Effector CD8-positive, alpha-beta T cell (primary cell): ENCODE measurements at regions not wholly inside any gene's neighbourhood (a gene's known extent, or its start where the extent isn't known, plus 50 kb on each side); places are given as distances from the start of the nearest gene placed in this dataset.

ENCODE experiments used
- DNase-seq: peaks from one replicate; lab custom pipeline; 2025; lab: John Stamatoyannopoulos, UW

DNA sequence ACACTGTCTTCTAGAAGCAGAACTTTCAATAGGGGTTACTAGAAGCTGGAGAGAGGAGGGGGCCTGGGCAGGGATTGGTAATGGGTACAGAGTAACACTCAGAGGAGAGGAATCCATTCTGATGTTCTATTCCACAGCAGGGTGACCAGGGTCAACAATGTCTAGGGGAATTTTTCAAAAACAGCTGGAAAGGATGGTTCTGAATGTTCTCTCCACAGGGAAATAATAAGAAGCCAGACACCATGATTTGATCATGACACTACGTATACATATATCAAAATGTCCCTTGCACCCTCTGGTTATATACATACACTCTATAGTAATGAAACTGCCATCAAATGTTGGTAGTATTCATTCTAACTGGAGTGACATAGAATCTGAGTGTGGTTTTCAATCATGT lies 111.2 kb upstream of the TOP3B start:
- no peak for DNase-seq

DNA sequence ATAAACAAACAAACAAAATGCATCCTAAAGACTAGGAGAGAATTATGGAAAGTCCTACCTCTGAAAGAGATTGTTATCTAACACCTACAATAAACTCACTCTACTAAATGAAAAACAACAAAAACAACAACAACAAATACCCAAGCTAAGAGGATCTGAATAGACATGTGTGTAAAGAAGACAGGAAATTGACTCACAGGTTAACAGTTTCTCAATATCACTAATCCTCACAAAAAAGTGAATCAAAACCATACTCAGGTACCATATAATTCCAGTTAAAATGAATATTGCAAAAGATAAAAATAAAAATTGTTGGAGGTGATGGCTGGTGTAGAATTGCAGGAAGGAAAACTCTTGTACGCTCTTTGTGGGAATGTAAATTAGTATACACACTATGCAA lies 110.4 kb upstream of the TOP3B start:
- DNase-seq = no peak

DNA sequence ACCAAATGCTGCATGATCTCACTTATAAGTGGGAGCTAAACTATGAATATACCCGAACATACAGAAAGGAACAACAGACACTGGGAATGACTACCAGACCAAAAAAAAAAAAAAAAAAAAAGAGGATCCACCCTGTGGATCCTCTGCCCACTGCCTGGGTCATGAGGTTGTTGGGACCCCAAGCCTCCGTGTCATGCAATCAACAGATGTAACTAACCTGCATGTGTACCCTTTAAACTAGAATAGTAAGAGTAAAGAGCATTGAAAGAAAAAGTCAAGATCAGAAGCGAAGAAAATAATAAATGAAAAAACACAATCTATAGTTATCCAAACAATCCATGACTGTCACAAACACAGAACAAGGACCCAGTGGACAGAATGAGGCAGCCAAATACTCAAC lies 109.5 kb upstream of the TOP3B start:
- DNase-seq = no peak

DNA sequence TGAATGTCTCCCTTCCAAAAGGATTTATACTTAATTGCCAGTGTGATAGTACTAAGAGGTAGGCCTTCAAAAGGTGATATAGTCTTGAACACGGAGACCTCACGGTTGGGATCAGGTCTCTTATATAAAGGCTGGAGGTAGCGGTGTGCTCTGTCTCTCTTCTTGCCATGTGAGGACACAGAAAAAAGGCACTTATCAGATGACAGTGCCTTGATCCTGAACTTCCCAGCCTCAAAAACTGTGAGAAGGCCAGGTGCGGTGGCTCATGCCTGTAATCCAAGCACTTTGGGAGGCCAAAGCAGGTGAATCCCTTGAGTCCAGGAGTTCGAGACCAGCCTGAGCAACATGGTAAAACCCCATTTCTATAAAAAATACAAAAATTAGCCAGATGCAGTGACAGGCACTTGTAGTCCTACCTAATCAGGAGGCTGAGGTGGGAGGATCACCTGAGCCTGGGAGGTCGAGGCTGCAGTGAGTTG lies 108.9 kb upstream of the TOP3B start:
- no peak for DNase-seq

DNA sequence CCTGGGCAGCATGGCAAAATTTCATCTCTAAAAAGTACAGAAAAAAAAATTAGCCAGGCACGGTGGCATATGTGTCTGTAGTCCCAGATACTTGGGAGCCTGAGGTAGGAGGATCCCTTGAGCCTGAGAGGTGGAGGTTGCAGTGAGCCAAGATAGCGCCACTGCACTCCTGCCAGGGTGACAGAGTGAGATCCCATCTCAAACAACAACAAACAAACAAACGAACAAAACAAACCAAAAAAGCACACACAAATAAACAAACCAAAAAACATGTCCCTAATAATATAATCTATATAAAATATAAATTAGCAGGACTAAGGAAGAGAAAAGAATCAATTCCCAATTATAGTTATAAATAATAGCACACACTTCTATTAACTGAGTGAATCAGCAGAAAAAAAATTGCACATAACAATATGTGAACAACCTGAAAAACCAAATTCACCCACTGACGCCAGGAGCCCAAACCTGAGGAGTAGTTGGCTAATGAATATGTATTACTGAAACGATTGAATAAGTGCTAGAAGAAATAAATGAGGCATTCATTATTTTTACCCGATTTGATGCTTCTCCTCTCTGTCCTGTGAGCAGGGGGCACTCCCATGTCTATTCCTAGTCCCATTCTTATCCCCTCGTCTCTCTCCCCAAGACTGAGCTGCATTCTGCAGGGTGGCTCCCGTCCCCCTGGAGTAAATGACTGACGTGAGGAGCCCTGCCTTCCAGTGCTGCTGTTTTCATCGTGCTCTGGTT lies 108.2 kb upstream of the TOP3B start:
- no peak for DNase-seq

DNA sequence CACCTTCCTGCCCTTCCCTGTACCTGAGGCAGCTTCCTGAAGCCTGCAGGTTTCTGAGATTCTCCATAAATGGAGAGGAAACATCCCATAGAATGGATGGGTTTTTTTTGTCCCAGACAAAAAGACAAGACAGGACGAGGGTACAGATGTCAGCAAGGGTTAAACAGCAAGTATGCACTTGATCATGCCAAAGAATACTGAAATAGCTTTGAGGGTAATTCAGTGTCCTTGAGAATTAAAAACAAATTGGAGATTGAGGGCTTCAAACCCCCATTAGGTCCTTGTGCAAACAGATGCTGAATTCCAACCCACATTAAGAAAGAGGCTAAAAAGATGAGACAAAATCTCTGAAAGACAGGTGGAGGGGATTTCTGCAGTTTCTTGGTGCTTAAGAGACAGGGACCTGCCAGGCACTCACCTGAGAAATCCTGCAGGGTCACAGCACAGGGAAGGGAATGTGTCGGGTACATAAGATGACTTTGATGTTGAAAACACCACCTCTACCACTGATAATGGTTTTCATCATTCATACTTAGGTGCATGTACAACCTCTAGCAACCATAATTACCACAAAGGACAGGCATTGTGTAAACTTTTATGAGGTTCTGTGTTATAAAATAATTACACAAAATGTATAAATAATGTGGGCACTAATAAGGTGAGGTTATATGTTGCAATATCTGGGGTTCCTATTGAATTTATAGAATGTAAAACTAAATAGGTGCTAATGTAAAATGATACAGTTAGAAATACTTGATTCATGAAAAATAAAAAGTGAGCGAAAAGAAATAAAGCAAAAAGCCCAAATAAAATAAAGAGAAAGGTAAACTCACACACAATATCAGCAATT lies 107.1 kb upstream of the TOP3B start:
- no peak for DNase-seq

DNA sequence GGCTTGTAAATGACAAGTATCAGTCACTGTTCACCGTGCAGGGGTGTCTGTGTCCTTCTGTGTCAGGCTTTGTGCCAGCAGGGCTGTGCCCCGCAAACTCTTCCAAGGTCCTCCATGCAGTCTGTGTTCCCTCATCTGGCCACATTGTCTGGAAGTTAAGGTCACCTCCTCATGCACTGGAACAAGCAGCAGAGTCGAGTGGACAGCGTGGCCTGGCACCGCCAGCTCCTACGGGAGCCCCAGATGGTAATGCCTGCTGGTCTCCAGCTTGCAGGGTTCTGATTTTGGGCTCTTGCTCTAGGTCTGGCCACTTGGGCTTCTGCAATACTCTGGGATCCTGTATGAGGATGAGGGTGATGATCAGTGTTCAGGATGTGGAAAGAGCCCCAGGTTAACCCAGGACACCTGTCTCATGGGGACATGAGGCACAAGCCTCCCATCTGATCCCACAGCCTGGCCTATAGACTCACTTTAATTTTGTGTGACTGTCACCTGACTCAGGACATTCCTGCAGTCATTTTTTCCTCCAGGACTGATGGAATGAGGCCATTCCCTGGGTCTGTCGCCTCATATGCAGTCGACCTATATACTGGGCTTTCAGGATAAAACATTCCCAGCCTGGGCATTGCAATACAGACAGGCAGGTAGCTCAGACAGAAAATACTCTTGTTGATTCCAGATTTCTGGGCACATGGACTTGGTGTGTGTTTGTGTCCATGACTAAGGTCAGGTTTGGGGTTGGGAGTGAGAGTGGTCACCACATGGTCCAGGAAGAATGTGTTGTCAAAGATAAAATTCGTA lies 106.3 kb upstream of the TOP3B start:
- DNase-seq = no peak

DNA sequence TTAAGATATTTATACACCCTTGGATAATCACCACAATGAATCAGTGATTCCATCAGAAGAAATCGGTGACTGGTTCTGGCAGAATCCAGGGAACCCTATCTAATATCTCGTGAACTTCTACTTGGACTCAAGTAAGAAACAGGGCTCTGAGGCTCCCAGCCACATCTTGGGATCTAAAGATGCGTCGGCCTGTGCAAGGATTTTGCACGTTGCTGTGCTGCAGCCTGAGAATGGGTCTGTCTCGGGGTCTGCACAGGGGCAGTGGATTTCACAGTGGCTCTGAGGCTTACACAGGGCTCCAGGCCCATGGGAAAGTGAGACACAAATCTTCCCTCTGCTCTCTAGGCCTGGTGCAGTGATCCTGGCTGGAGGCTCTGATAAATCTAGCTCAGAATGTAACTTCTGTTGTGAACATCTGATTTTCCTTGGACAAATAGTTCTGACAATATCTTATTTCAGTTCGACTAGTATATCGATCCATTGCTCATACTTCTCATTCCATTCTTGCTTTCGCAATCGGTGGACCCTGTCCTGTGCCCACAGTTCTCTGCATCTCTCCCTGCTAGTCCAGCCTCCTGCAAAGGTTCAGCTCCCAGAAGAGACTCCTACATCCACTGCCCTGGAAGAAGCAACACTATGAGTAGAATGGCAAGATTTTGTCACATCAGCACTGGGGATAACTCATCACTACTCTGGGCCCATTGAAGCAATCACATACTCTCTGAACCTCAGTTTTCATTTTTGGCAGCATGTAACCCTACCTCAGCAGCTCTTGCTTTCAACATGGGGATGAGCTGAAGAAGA lies 105.5 kb upstream of the TOP3B start:
- DNase-seq = no peak

DNA sequence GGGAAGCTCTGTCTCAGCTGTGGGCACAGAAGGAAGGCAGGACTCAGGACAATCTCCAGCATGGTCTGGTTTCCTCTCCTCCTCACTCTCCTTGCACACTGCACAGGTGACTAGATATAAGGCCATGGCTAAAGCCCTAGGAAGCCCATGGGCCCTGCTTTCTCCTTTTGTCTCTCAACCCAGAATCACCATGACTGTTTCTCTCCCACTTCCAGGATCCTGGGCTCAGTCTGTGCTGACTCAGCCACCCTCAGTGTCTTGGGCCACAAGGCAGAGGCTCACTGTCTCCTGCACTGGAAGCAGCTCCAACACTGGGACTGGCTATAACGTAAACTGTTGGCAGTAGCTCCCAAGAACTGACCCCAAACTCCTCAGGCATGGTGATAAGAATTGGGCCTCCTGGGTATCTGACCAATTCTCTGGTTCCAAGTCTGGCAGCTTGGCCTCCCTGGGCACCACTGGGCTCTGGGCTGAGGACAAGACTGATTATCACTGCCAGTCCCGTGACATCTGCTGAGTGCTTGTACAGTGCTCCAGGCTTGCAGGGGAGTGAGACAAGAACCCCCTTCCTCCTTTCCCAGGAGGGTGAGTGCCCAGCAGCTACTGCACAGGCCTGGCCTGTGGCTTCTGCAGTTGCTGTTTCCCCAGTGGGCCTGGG lies 104.0 kb upstream of the TOP3B start:
- no peak for DNase-seq

DNA sequence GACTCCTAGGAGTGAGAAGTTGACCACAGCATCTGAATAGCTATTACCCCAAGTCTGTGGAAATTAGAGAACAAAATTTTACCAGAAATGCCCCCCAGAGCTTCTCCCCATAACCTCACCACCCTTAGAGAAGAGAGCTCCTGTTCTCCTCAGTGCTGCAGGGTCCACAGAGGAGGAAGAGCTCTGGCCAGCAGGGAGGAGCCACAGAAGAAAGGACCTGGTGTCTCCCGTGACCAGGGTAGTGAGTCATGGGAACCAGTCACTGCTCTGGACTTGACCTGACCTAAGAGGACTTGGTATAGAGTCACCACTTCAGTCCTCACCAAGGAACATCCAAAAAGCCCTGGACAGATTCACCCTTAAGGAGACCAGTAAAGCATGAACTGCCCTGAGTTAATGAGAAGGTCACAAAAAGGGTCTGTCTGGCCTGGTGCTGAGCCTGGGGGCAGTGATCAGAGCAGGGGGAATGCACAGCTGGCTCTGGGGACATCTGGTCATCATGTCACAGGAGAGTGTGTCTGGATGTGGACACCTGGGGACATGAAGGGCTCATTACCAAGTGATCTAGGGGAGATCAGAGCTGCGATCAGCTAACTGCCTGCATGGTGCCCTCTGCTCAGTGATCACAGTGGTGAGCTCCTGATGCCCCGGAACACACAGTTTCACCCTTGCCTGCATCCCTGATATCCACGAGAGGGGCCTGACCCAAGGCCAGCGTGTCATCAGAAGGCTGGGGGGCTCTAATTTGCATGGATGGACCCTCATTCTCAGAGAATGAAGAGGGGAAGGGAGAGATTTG lies 103.3 kb upstream of the TOP3B start:
- DNase-seq = no peak

DNA sequence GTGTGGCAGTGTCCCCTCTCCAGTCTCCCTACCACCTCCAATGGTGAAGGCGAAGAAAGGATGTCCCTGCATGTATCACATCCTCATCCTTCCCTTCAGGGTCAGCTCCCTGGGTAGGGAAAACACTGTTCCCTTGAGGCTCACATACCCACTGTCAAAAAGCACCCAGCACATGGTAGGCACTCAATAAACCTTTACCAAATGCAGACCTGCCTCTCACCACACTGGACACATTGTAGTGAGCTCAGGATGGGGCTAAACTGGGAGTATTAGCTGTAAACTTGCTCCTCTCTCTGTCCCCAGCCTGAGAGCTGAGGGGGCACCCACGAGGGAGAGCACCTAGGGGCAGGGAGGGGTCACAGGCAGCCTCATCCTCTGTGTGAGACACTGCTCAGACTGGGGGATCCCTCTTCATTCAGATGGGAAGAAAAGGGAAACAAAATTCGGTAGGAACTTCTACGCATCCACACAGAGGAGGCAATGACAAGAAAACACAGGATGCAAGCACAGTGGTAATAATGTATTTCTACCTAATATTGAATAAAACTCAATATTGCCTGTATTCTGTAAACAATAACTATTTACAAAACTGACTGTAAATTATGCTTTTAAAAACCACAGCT lies 101.6 kb upstream of the TOP3B start:
- DNase-seq = no peak

DNA sequence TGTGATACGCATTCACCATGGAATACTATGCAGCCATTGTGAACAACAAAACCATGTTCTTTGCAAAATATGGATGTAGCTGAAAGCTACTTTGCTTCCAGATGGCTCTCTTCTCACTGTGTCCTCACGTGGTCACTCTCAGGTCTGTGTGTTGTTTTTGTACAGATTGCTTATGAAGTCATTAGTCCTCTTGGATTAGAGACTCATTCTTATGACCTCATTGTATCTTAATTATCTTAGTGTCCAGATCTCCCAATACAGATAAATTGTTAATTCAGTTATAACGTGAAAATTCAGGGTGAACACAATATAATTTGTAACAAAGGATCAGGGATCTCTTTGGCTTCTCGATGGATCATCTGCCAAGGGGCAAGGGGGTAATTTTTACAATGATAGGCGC lies 100.4 kb upstream of the TOP3B start:
- DNase-seq = no peak

DNA sequence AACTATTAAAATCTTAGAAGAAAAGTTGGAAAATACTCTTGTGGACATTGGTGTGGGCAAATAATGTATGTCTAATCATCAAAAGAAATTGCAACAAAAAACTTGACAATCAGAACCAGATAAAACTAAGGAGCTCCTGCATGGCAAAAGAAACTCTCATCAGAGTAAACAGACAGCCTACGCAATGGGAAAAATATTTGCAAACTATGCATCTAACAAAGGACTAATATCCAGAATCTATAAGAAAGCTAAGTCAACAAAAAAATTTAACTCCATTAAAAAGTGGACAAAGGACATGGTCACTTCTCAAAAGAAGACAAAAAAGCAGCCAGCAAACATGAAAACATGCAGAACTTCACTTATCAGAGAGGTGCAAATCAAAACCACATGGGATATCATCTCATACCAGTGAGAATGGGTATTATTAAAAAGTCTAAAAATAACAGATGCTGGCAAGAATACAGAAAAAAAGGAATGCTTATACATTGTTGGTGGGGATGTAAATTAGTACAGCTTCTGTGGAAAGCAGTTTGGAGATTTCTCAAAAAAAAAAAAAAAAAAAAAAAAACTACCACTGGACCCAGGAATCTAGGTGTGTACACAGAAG lies 99.7 kb upstream of the TOP3B start:
- DNase-seq = no peak

DNA sequence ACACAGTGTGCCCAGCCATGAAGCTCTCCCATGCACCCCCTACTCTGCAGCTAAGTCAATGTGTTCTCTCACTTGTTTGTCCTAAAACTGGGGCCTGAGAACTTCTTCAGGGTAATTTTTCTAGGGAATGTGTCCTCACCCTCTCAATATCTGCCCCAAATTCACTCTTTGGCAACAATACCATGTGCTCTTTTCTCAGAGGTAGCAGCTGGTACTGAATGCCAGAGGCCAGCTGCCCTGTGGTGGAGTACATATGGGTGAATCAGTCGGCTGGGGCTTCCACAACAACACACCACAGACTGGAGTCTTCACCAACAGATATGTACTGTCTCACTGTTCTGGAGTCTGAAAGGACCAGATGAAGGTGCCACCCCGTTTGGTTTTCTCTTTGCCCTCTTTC lies 97.7 kb upstream of the TOP3B start:
- DNase-seq = no peak

DNA sequence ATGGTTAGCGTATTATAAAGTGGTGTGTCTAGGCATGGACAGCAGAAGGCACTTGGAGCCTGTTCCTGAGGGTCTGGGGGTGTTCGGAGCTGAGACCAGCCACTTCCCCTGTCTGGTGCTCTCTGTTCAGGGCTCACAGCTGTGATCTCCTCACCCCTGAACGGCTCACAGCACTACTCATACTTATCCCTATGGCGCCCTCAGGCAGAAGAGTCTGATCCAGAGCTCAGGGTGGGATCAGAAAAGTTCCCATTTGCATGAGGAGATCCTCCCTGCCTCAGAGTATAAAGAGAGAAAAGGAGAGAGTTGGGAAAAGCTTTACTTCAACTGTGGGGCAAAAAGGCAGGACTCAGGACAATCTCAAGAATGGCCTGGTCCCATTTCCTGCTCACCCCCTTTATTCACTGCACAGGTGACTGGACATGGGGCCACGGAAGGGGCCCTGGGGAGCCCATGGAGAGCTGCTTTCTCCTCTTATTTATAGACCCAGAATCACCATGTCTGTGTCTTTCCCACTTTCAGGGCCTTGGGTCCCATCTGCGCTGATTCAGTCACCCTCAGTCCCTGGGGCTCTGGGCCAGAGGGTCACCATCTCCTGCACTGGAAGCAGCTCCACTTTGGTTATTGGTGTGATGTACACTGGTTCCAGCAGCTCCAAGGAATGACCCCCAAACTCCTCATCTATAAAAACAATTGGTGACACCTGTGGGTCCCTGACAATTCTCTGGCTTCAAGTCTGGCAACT lies 97.0 kb upstream of the TOP3B start:
- no peak for DNase-seq

DNA sequence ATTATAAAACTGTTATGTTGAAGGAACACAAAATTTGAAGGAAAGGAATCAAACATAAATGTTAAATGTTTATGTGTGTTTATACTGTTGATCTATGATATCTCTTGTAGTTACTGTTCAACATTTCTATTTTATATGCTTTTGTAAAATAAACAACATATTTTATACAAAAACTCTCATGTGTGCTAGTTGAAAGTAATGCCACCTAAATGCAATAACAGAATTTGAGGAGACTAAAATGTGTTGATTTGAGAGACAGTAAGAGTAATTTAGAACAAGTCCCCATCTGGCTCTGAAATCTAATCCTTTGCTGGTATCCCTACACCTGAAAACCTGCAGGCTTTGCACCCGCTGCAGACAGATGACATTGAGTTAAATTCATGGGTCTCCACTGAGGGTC lies 95.7 kb upstream of the TOP3B start:
- no peak for DNase-seq

DNA sequence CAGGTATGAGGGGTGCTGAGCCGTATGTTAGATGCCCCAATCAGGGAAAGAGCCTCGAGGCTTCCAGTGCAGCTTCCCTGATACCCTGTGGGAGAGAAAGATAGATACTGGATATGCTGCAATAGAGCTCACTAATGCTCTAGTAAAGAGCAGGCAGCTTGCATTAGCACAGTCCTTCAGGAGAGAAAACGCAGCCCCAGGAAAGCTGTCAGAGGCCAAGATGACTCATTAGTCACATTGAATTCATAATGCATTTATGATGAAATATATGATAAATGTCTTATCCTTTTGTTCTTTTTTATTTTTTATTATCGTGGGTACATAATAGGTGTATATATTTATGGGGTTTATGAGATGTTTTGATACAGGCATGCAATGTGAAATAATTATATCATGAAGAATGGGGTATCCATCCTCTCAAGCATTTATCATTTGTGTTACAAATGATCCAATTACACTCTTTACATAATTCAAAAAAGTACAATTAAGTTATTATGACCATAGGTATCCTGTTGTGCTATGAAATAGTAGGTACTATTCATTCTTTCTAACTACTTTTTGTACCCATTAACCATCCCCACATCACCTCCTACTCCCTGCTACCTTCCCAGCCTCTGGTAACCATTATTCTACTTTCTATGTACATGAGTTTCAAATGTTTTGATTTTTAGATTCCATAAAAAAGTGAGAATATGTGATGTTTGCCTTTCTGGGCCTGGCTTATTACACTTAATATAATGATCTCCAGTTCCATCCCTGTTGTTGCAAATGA lies 94.5 kb upstream of the TOP3B start:
- DNase-seq = no peak

DNA sequence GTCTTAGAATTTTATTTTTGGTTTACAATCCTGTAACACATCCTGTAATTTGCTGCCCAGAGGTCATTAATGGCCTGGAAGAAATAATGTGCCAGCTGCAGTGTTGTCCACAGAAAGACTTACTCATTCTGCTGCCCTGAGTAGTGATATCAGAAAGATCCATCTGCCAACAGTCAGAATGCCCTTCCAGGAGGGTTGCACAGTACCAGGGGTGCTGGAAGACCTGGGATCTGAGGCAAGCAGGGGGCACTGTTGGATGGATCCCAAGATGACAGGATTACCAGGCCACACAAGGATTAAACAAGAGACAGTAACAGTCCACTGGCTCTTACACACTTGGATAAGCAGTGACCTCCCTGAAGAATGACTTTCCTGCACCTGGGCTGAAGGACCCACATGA lies 93.8 kb upstream of the TOP3B start:
- no peak for DNase-seq
